Epithelial cell of proximal tubule (primary cell): ENCODE measurements at regions not wholly inside any gene's neighbourhood (a gene's known extent, or its start where the extent isn't known, plus 50 kb on each side); places are given as distances from the start of the nearest gene placed in this dataset.

Experiments used
- DNase-seq: peaks from one replicate; pipeline ENCODE4 v3.0.0-alpha.2; 2011; ENCODE audit warnings: low read depth
- H3K4me3 ChIP-seq: 2 replicates; pipeline ENCODE4 v1.5.1; 2011; ENCODE audit warnings: low read depth, mild to moderate bottlenecking, low read length
- TF ChIP-seq, protein P1 (sequence below): conservative IDR thresholded peaks from 2 replicates; pipeline ENCODE4 v1.5.1; 2012; ENCODE audit warnings: low read depth, mild to moderate bottlenecking, low read length

GRCh38 chr13:58767566-58767965 lies 1136.0 kb downstream of the PCDH17 start:
- TF ChIP-seq, protein P1, sequence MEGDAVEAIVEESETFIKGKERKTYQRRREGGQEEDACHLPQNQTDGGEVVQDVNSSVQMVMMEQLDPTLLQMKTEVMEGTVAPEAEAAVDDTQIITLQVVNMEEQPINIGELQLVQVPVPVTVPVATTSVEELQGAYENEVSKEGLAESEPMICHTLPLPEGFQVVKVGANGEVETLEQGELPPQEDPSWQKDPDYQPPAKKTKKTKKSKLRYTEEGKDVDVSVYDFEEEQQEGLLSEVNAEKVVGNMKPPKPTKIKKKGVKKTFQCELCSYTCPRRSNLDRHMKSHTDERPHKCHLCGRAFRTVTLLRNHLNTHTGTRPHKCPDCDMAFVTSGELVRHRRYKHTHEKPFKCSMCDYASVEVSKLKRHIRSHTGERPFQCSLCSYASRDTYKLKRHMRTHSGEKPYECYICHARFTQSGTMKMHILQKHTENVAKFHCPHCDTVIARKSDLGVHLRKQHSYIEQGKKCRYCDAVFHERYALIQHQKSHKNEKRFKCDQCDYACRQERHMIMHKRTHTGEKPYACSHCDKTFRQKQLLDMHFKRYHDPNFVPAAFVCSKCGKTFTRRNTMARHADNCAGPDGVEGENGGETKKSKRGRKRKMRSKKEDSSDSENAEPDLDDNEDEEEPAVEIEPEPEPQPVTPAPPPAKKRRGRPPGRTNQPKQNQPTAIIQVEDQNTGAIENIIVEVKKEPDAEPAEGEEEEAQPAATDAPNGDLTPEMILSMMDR: no peak
- no peak for DNase-seq

DNA sequence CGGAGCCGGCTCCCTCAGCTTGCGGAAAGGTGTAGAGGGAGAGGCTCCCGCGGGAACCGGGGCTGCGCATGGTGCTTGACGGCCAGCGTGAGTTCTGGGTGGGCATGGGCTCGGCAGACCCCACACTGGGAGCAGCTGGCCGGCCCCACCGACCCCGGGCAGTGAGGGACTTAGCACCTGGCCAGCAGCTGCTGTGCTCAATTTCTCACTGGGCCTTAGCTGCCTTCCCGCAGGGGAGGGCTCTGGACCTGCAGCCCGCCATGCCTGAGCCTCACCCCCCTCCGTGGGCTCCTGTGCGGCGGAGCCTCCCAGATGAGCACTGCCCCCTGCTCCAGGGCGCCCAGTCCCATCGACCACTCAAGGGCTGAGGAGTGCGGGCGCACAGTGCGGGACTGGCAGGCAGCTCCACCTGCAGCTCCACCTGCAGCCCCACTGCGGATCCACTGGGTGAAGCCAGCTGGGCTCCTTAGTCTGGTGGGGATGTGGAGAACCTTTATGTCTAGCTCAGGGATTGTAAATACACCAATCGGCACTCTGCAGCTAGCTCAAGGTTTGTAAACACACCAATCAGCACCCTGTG lies 1141.8 kb downstream of the PCDH17 start:
- no peak overlapping the region for H3K4me3 ChIP-seq
- TF ChIP-seq, protein P1: no peak

More at GRCh38 chr13:58767566-58767965, 1136.0 kb downstream of the PCDH17 start:
- no peak overlapping the region for H3K4me3 ChIP-seq

DNA sequence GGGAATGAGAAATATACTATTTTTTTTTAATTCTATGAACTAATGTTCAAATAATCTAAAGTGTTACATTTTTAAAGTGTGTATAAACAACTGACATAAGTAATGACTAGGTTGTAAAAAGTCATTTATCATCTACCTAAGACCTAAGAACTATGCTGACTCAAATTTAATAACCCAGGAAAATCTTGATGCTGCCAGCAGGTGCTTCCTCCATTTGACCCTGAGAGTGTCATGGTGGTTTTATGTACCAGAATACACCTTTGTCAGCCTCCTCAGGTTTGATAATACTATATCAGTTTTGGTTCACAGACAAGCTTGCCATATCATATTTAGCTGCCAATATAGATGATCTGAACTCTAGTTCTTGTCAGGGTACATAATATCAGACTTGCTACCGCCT lies 1151.2 kb downstream of the PCDH17 start:
- TF ChIP-seq, protein P1: no peak
- DNase-seq: no peak
- no peak overlapping the region for H3K4me3 ChIP-seq

More for the DNA sequence above, 1141.8 kb downstream of the PCDH17 start:
- no peak for DNase-seq

DNA sequence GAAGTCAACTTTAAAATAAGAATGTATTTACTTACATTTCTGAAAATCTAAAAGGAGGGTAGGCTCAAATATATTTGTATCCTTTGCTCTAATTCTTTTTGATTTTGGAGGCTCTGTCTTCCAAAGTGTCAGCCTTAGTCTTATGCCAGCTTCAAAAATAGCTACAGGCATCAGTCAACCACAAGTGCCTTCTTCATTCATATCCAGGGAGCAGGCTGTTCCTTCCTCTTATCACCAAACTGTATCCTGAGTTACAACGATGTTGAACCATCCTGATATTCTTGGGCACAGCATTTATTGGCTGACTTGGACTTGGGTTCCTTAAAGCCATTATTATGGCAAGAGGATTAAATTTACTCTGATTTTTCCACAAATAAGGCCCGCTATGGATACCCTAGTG lies 1161.3 kb downstream of the PCDH17 start:
- TF ChIP-seq, protein P1: no peak
- H3K4me3 ChIP-seq: no peak overlapping the region
- no peak for DNase-seq

DNA sequence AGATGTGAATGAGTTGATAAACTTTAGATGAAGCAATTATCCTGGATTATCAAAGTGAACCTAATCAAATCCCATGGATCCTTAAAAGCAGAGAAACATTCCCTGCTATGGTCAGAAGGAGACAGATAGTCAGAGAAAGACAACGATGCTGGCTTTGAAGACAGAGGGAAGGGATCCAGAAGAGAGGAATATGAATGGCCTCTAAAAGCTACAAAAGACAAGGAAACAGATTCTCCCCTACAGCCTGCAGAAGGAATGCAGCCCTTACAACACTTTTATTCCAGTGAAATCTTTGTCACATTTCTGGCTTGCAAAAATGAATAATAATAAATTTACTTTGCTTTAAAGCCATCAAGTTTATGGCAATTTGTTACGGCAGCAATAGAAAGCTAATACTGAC lies 1164.2 kb downstream of the PCDH17 start:
- TF ChIP-seq, protein P1: no peak
- DNase-seq: no peak
- no peak overlapping the region for H3K4me3 ChIP-seq

- TF ChIP-seq, protein P1: no peak
- no peak for DNase-seq
- H3K4me3 ChIP-seq: no peak overlapping the region
Measured at GRCh38 chr13:58804832-58805231, 1173.3 kb downstream of the PCDH17 start.

DNA sequence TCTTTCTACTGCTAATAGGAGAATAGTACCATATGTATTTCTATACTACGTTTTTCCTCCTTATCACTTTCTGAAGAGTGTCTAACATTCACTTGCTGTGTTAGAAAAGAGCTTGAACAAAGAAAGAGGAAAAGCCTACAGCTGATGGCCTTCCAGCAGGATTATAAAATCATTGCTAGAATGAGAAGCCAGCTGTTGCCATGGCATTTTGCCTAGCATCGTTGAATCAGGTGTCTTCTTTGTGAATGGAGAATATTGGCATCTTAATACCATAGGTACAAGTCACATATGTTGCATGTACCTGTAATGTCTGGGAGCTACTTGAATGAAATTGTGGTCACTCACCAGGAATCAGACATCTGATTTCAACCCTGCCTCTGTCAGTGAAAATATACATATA lies 1174.9 kb downstream of the PCDH17 start:
- TF ChIP-seq, protein P1: no peak

More for the DNA sequence above, 1174.9 kb downstream of the PCDH17 start:
- no peak overlapping the region for H3K4me3 ChIP-seq
- no peak for DNase-seq
